ENCODE measurements at regions not wholly inside any gene's neighbourhood (a gene's known extent, or its start where the extent isn't known, plus 50 kb on each side); places are given as distances from the start of the nearest gene placed in this dataset.
A peak's percentile ranks its signal among the peaks of the same experiment; 100 is the strongest.

GRCh38 chr21:38997051-38997842 lies 186.0 kb downstream of the PSMG1 start:
- DNase-seq, result no peak

GRCh38 chr21:38996355-38996754 lies 186.9 kb downstream of the PSMG1 start:
- no peak for DNase-seq

- DNase-seq, result no peak
Observed at GRCh38 chr21:38995731-38996130, 187.5 kb downstream of the PSMG1 start.

DNA sequence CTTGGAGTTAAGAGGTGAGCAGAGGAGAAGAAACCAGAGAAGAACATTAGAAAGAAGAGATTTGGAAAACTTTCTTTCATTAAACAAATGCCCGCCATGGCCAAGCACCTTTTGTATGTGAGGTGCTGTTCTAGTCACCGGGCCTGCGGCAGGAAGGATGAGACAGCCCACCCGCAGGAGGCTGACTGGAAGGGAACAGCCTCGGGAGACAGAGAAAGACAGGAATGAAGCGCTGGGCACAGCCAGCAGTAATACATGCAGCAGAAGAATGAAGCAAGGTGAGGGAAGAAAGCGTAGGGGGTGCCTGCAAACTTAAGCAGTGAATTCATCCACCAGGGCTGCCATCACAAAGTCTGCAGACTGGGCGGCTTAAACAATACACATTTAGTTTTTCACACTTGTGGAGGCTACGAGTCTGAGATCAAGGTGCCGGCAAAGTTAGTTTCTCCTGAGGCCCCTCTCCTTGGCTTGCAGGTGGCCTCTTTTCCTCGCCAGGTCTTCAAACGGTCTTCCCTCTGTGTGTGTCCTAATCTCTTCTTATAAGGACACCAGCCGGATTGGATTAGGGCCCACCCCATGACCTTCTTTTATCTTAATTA lies 188.1 kb downstream of the PSMG1 start:
- no peak for DNase-seq

- DNase-seq, result no peak
Observed at GRCh38 chr21:38994042-38994441, 188.3 kb downstream of the ETS2 start.

DNA sequence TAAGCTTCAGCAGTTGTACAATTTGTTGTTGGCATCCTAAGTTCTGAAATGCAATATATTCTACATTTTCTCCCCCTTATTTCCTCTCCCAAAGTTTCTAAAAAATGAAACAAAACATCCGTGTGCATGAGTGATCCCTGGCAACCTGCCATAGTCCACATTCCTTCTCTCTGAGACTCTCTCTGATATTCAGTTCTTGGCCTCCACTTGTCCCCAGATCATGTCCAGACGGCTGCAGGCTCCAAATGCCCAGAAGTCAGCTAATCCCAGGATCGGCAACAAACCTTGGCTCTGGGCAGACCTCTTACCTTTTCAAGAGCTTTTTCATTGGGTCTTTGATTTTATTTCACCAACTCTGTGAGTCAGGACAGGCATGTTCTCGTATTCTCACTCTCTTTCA lies 187.8 kb downstream of the ETS2 start:
- peak; percentile 94 for DNase-seq

GRCh38 chr21:38992737-38993136 lies 187.0 kb downstream of the ETS2 start:
- no peak for DNase-seq

DNA sequence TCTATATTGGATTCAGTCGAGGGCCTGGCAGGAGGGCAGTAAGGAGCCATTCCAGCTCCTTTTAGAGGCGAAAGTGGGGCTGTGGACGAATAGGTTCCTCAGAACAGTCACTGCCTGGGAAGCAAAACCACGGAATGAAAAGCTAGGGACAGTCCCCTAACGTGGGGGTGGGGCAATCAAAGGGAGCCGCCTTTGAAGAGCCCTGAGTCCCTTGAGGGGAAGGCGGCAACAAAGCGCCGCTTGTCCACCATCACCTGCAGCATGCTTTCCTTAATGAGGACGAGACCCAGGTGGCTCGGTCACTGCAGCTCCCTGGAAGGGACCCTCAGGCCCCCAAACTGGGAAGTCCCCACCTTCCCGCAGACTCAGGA lies 184.7 kb downstream of the ETS2 start:
- DNase-seq, result no peak

DNA sequence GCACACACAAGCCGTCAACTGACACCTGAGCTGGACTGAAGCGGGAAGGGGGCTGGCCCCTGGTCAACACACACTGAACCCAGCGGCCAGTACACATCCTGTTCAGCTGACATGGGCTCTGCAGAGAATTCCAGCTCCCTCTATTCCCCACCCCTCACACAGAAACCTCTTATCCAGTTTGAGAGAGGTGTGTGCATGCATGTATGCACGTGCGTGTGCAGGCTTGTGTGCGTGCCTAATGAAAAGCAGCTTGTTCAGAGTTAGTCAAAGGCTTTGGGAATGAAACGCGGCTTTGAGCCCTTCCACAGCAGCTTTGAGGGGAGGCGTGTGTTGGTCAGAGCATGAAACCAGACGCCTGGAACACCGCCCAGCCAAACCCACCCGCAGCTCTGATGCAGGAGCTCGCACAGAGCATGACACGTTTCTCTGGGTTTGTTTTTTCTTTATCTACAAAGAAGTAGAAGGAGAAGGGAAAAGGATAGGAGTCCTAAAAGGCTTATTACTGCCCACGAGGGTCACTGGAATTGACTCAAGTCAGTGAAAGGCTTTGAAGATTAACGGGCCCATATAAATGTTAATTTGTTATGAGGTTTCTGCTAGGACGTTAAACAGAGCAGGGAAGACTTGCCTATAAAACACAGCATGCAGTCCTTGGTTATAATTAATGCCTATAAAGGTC lies 184.2 kb downstream of the ETS2 start:
- peak; percentile 97 for DNase-seq

DNA sequence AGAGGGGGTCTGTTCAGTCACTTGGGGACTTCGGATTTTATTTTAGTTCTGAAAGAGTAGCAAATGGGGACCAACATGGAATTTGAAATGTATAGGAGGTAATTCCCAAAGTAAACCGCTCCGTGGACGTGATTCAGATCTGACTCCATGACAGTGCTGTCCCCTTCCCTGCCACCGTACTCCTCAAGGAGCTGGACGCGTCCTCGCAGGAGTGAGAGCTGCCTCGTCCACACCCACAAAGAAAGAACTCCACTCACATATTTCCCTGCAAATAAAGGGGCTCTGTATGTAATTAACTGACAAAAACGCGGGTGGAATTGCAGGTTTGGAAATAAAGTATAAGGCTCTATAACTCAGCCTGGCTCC lies 183.6 kb downstream of the ETS2 start:
- no peak for DNase-seq

DNA sequence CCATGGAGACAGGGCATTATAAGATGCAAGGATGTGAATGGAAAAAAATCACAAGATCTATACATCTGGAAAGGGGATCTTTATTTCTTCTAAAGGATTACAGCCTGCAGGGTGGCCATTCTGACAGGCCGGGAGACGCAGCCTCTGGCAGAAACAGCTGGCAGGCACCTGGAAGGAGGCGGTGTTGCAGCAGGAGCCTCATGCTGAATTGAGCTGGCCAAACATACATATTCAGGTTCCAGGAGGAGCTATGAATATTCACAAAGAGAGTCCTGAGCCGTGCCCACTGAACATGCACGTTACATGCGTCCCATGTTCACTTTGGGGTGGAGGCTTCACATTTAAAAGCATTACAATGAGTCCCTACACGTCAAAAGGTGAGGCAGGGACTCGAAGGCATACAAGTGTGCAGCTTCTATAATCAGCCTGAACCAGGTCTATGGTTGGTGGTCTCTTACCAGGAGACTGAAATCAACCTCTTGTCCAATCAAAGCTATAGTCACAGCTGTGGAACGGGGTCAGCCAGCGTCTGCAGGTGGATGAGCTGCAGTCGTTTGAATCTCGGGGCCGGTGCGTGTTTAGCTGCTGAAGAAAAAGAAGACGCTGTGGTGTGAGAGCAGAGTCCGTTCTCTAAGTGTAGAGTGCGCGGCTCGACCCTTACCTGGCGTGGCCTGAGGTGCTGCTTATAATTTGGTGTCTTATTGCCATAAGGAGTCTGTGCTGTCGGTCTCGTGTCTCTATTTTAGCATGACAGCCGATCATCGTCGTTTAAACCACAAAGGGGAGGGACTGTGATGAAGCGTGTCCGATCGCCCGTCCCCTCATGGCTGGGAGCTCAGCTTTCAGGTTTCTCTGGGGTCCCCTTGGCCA lies 183.0 kb downstream of the ETS2 start:
- DNase-seq, result no peak

DNA sequence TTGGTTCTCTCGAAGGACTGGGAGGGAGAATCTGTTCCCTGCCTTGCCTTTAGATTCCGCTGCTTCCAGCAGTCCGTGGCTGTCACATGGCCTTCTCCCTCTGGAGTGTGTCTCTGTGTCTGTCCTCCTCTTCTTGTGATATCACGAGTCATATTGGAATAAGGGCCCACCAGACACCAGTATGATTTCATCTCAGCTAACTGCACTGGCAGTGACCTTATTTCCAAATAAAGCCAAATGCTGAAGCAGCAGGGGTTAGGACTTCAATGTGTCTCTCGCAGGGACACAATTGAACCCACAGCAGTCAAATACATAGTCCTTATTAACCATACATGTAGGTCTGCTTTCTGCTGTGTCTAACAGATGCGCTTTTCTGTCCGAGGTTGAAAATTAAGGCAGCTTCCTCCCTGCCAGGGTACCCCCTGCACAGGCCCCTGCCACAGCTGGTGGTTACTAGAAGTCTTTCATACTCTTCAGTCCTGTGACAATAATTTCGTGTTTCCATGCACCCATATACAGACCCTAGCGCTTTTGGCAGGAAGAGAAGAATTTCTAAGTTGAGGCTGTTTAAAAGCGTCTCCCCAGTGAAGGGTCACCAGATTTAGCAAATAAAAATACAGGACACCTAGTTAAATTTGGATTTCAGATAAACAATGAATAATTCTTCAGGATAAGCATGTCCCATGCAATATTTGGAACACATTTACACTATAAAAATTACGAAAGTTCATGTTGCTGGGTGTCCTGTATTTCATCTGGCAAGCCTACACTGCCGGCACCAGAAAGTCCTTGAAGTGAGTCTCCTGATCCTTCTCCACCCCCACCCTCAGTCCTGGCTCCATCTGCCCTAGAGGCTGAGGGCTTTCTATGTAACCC lies 182.1 kb downstream of the ETS2 start:
- no peak for DNase-seq

DNA sequence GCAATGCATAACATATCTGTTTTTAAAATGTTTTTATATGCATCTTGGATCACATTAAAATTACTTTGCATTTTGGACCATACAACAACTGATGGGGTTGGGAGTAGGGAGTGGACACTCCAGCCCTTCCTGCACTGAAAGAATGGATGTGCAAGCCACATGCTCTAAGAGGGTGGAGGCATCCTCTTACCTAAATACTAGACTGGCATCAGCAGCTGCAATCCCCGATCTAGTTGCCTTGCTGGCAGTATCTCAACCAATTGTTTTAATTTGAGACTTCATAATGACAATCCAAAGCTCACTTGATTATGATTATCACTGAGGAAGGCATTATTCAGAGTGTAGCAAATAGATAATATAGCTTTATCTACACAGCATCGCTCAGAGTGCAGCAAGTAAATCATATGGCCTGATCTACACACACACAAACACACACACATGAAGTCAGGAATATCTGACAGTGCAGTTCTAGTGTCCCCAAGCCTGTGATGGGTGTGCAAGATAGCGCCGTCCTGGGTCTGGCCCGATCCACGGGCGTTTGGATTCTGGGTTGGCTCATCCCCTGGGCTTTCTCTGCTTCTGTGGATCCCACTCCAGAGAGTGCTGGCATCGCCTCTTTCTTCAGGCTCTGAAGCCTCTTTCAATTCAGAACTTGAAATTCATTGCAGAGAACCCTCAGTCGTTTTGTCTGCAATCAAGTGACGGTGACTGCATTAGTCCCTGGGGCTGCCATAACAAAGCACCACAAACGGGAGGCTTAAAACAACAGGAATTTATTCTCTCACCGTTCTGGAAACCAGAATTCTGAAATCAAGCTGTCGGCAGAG lies 181.3 kb downstream of the ETS2 start:
- DNase-seq, result no peak

DNA sequence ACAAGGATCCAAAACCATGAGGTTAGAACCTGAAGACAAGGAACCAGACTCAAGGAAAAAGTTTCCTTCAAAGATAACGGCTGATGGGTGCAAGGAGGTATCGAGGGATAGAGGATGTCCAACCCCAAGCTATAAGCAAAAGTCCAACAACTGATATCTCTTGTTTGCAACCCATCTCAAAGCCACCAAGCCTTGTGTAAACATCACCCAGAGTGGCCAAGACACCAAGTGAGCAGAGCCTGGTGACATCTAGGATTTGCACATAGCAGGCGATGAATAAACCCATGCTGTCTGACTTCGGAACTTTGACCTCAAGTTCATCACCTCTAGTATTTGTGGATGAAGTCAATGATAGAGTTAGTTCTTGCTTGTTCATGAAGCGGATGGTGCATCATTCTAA lies 180.7 kb downstream of the ETS2 start:
- no peak for DNase-seq

- peak; percentile 95 for DNase-seq
Observed at GRCh38 chr21:38985568-38986378, 180.0 kb downstream of the ETS2 start.

GRCh38 chr21:38984982-38985567 lies 179.3 kb downstream of the ETS2 start:
- peak; percentile 95 for DNase-seq

- DNase-seq, result peak; percentile 57
Observed at GRCh38 chr21:38984568-38984967, 178.8 kb downstream of the ETS2 start.

- no peak for DNase-seq
Observed at GRCh38 chr21:38983560-38983959, 177.8 kb downstream of the ETS2 start.

- DNase-seq, result no peak
Observed at GRCh38 chr21:38982804-38983203, 177.1 kb downstream of the ETS2 start.

- DNase-seq, result peak; percentile 76
Observed at GRCh38 chr21:38982096-38982495, 176.4 kb downstream of the ETS2 start.
